HEK293 (cell line): ENCODE measurements at regions not wholly inside any gene's neighbourhood (a gene's known extent, or its start where the extent isn't known, plus 50 kb on each side); places are given as distances from the start of the nearest gene placed in this dataset.
"Not testable (repeated sequence)": the region's sequence is repeated elsewhere in the genome, so short reads cannot be mapped to it uniquely, and the experiment has no call there.

Experiments used
- OVOL3 ChIP-seq: fragments of 450-650 bp; formaldehyde crosslinking; IDR thresholded peaks from 2 replicates; pipeline ENCODE4 v1.5.1; 2016; ENCODE audit warnings: missing biosample characterization, missing genetic modification characterization
- SALL2 ChIP-seq: fragments of 450-650 bp; formaldehyde crosslinking; IDR thresholded peaks from 2 replicates; pipeline ENCODE4 v1.5.0; 2017; ENCODE audit warnings: missing biosample characterization, mild to moderate bottlenecking, missing genetic modification characterization, borderline replicate concordance
- ZBTB7A ChIP-seq: fragments of 450-650 bp; formaldehyde crosslinking; IDR thresholded peaks from 2 replicates; pipeline ENCODE4 v1.5.1; 2016; ENCODE audit warnings: low read depth, missing biosample characterization, missing genetic modification characterization
- ZNF530 ChIP-seq: fragments of 450-650 bp; formaldehyde crosslinking; IDR thresholded peaks from 2 replicates; pipeline ENCODE4 v1.5.1; 2016; ENCODE audit warnings: low read depth, missing biosample characterization, missing genetic modification characterization
- ZNF548 ChIP-seq: fragments of 450-650 bp; formaldehyde crosslinking; IDR thresholded peaks from 2 replicates; pipeline ENCODE4 v1.5.1; 2016; ENCODE audit warnings: missing biosample characterization, missing genetic modification characterization
- ZNF843 ChIP-seq: fragments of 450-650 bp; formaldehyde crosslinking; IDR thresholded peaks from 2 replicates; pipeline ENCODE4 v1.5.1; 2016; ENCODE audit warnings: missing biosample characterization, missing genetic modification characterization
- TF ChIP-seq, protein P1 (sequence below): fragments of 450-650 bp; formaldehyde crosslinking; IDR thresholded peaks from 2 replicates; pipeline ENCODE4 v1.5.1; 2016; ENCODE audit warnings: missing biosample characterization, missing genetic modification characterization
- TF ChIP-seq, protein P2 (sequence below): fragments of 450-650 bp; formaldehyde crosslinking; conservative IDR thresholded peaks from 2 replicates; pipeline ENCODE4 v1.5.1; 2016; ENCODE audit warnings: low read depth, missing biosample characterization, missing genetic modification characterization
- TF ChIP-seq, protein P3 (sequence below): fragments of 450-650 bp; formaldehyde crosslinking; IDR thresholded peaks from 2 replicates; pipeline ENCODE4 v1.5.1; 2016; ENCODE audit warnings: missing biosample characterization, missing genetic modification characterization

DNA sequence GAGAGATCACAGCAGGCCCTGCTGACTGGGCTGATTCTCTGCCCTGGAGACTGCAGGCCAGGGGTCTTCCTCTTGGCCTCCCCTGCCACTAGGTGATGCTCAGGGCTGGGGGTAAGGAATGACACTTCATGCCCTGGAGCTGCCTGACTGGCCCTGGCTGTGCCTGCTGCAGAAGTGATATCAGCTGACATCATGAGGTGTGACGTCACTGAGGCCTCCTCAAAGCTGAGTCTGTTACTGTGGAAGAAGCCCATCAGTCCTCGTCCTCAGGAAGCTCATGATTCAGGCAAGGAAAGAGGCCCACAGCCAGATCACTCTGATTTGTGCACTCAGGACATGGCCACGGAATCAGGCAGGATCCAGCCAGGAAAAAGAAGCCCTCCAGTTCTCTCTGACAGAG lies 283.8 kb upstream of the WSB1 start:
- TF ChIP-seq ZBTB7A (tag by site-specific recombination); SALL2; OVOL3 (tag by site-specific recombination); ZNF548 (tag by site-specific recombination); ZNF530 (tag by site-specific recombination); ZNF843 (tag by site-specific recombination): not testable (repeated sequence)
- TF ChIP-seq, protein P1, sequence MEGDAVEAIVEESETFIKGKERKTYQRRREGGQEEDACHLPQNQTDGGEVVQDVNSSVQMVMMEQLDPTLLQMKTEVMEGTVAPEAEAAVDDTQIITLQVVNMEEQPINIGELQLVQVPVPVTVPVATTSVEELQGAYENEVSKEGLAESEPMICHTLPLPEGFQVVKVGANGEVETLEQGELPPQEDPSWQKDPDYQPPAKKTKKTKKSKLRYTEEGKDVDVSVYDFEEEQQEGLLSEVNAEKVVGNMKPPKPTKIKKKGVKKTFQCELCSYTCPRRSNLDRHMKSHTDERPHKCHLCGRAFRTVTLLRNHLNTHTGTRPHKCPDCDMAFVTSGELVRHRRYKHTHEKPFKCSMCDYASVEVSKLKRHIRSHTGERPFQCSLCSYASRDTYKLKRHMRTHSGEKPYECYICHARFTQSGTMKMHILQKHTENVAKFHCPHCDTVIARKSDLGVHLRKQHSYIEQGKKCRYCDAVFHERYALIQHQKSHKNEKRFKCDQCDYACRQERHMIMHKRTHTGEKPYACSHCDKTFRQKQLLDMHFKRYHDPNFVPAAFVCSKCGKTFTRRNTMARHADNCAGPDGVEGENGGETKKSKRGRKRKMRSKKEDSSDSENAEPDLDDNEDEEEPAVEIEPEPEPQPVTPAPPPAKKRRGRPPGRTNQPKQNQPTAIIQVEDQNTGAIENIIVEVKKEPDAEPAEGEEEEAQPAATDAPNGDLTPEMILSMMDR (tag by site-specific recombination) = not testable (repeated sequence)
- TF ChIP-seq, protein P2, sequence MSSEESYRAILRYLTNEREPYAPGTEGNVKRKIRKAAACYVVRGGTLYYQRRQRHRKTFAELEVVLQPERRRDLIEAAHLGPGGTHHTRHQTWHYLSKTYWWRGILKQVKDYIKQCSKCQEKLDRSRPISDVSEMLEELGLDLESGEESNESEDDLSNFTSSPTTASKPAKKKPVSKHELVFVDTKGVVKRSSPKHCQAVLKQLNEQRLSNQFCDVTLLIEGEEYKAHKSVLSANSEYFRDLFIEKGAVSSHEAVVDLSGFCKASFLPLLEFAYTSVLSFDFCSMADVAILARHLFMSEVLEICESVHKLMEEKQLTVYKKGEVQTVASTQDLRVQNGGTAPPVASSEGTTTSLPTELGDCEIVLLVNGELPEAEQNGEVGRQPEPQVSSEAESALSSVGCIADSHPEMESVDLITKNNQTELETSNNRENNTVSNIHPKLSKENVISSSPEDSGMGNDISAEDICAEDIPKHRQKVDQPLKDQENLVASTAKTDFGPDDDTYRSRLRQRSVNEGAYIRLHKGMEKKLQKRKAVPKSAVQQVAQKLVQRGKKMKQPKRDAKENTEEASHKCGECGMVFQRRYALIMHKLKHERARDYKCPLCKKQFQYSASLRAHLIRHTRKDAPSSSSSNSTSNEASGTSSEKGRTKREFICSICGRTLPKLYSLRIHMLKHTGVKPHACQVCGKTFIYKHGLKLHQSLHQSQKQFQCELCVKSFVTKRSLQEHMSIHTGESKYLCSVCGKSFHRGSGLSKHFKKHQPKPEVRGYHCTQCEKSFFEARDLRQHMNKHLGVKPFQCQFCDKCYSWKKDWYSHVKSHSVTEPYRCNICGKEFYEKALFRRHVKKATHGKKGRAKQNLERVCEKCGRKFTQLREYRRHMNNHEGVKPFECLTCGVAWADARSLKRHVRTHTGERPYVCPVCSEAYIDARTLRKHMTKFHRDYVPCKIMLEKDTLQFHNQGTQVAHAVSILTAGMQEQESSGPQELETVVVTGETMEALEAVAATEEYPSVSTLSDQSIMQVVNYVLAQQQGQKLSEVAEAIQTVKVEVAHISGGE = not testable (repeated sequence)
- TF ChIP-seq, protein P3, sequence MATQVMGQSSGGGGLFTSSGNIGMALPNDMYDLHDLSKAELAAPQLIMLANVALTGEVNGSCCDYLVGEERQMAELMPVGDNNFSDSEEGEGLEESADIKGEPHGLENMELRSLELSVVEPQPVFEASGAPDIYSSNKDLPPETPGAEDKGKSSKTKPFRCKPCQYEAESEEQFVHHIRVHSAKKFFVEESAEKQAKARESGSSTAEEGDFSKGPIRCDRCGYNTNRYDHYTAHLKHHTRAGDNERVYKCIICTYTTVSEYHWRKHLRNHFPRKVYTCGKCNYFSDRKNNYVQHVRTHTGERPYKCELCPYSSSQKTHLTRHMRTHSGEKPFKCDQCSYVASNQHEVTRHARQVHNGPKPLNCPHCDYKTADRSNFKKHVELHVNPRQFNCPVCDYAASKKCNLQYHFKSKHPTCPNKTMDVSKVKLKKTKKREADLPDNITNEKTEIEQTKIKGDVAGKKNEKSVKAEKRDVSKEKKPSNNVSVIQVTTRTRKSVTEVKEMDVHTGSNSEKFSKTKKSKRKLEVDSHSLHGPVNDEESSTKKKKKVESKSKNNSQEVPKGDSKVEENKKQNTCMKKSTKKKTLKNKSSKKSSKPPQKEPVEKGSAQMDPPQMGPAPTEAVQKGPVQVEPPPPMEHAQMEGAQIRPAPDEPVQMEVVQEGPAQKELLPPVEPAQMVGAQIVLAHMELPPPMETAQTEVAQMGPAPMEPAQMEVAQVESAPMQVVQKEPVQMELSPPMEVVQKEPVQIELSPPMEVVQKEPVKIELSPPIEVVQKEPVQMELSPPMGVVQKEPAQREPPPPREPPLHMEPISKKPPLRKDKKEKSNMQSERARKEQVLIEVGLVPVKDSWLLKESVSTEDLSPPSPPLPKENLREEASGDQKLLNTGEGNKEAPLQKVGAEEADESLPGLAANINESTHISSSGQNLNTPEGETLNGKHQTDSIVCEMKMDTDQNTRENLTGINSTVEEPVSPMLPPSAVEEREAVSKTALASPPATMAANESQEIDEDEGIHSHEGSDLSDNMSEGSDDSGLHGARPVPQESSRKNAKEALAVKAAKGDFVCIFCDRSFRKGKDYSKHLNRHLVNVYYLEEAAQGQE (tag by site-specific recombination) = not testable (repeated sequence)
